ENCODE measurements at regions not wholly inside any gene's neighbourhood (a gene's known extent, or its start where the extent isn't known, plus 50 kb on each side); places are given as distances from the start of the nearest gene placed in this dataset.
A peak's percentile ranks its signal among the peaks of the same experiment; 100 is the strongest.

- no peak overlapping the region for H3K4me3 ChIP-seq
- in situ Hi-C loops (cut with MboI): loop anchor here (25.0 kb wide), 1 partner anchor 1525 kb away; the partner anchor contains the start of gene C10orf143
- H3K4me1 ChIP-seq (replicated peaks in 1 of 2; ENCODE audit: control insufficient read depth in 2 of 2, insufficient read depth in 2 of 2, low read length in 2 of 2): no peaks in the 10 kb centered on the region; a peak in 2 of 5 replicates
- no peaks in the 10 kb centered on the region for H4K20me1 ChIP-seq (replicated peaks; ENCODE audit: control insufficient read depth, insufficient read depth, low read length)
- no peaks in the 10 kb centered on the region for H3K79me2 ChIP-seq (ENCODE audit: control insufficient read depth, insufficient read depth, low read length)
- no peak overlapping the region for H3K4me2 ChIP-seq (ENCODE audit: insufficient read depth, low read length)
- H3K9me1 ChIP-seq (ENCODE audit: control insufficient read depth, insufficient read depth, low read length): no peaks in the 10 kb centered on the region
- no peak overlapping the region for H2AFZ ChIP-seq (ENCODE audit: low read depth, low read length)
- no peaks in the 10 kb centered on the region for H3K9me3 ChIP-seq (replicated peaks; ENCODE audit: control insufficient read depth, insufficient read depth, low read depth, low read length)
- H3K27ac ChIP-seq (ENCODE audit: extremely low read depth, low read depth, low read length): no peak overlapping the region
- DNase-seq (ENCODE audit: extremely low read depth in 1 of 4, low spot score in 3 of 4): no peak
- CTCF ChIA-PET (ENCODE audit: low intra/inter-chr PET ratio): interaction anchor here (0.6 kb wide), 1 partner anchor 933 kb away, joined by 3 read pairs; no protein-coding TSS in a partner anchor
- 35% methylated on average over 3 of the region's 3 CpGs for WGBS (ENCODE audit: insufficient coverage, low coverage, missing lambda C conversion rate)
- TF ChIP-seq PRDM10 (IDR thresholded peaks at IDR 0.05; ENCODE audit: partially characterized antibody) (peak; percentile 54), HDAC2 (IDR thresholded peaks at IDR 0.05) (no peak)
- H3K27me3 ChIP-seq (ENCODE audit: control insufficient read depth in 2 of 2, insufficient read depth in 2 of 2, low read length in 2 of 2): no peaks in the 10 kb centered on the region
- no peak overlapping the region for H3K9ac ChIP-seq (ENCODE audit: insufficient read depth in 1 of 2, low read depth in 2 of 2, low read length in 2 of 2)
- no TSS peak for BruUV-seq (replicated peaks)
- FAIRE-seq: no peak
- intact Hi-C loops (cut with micrococcal nuclease): no loop called here
- no peaks in the 10 kb centered on the region for H3K36me3 ChIP-seq (ENCODE audit: control insufficient read depth, insufficient read depth, low read length)
- ATAC-seq: no peak
- POLR2A ChIA-PET: interaction anchor here (0.7 kb wide), 1 partner anchor 11 kb away, joined by 4 read pairs; no protein-coding TSS in a partner anchor
Measured at GRCh38 chr10:128587689-128588088, 461.5 kb upstream of the MKI67 start.

Measured in K562 (cell line).